ENCODE measurements at regions not wholly inside any gene's neighbourhood (a gene's known extent, or its start where the extent isn't known, plus 50 kb on each side); places are given as distances from the start of the nearest gene placed in this dataset.

GRCh38 chr12:126036348-126036747 is 971.1 kb downstream of the AACS start:
- Histone ChIP-seq H4K91ac (ENCODE audit: insufficient read length, low read depth, low read length) (no peak overlapping the region), H4K5ac (ENCODE audit: insufficient read length, low read depth, low read length) (no peak overlapping the region), H3K4me1 (ENCODE audit: insufficient read depth, low read length) (no peaks in the 10 kb centered on the region), H4K8ac (replicated peaks; ENCODE audit: insufficient read length, low read depth, low read length) (no peak overlapping the region), H2BK15ac (ENCODE audit: low read depth, low read length) (no peak overlapping the region), H2AFZ (ENCODE audit: low read length) (no peak overlapping the region), H2BK5ac (ENCODE audit: insufficient read length, low read length) (no peak overlapping the region), H3K9me3 (ENCODE audit: control insufficient read depth, low read depth, low read length) (no peaks in the 10 kb centered on the region), H3K27me3 (ENCODE audit: insufficient read depth, low read length) (no peaks in the 10 kb centered on the region), H3K23ac (ENCODE audit: insufficient read length, low read depth, low read length) (no peak overlapping the region), H3K79me1 (ENCODE audit: insufficient read depth, low read depth, low read length, poor library complexity, severe bottlenecking) (no peaks in the 10 kb centered on the region), H2AK5ac (ENCODE audit: insufficient read length, low read length) (no peak overlapping the region), H3K4ac (ENCODE audit: low read depth, low read length) (no peak overlapping the region), H3K56ac (ENCODE audit: insufficient read length, low read depth, low read length) (no peak overlapping the region), H3K14ac (ENCODE audit: insufficient read depth, low read length) (no peak overlapping the region), H2BK12ac (ENCODE audit: insufficient read length, low read depth, low read length) (no peak overlapping the region), H3K4me2 (ENCODE audit: insufficient read depth, insufficient read length, low read length) (no peak overlapping the region), H3T11ph (ENCODE audit: low read length) (no peak overlapping the region), H2BK20ac (ENCODE audit: low read depth, low read length, poor library complexity, severe bottlenecking) (no peak overlapping the region), H3K79me2 (ENCODE audit: insufficient read depth, low read length) (no peaks in the 10 kb centered on the region), H4K20me1 (ENCODE audit: control insufficient read depth, insufficient read depth, insufficient read length) (no peaks in the 10 kb centered on the region), H3K18ac (ENCODE audit: insufficient read length, low read depth, low read length) (no peak overlapping the region), H3K9ac (ENCODE audit: extremely low read depth, insufficient read length, low read length) (no peak overlapping the region), H3K23me2 (ENCODE audit: insufficient read length, low read depth, low read length, poor library complexity, severe bottlenecking) (no peaks in the 10 kb centered on the region), H3K27ac (ENCODE audit: insufficient read length, low read depth, low read length) (no peak overlapping the region), H2BK120ac (ENCODE audit: low read depth, low read length, poor library complexity, severe bottlenecking) (no peak overlapping the region)
- Mint-ChIP-seq H3K27ac (no peak overlapping the region), H3K4me3 (no peak overlapping the region), H3K4me1 (peaks cover 3 to 7% of the 10 kb centered on the region in 2 experiments; a peak in 1 of 4 replicates), H3K9me3 (peaks cover 21 to 22% of the 10 kb centered on the region in 2 experiments), H3K27me3 (ENCODE audit: low read depth) (no peaks in the 10 kb centered on the region; the same call in 1 of the 2 replicates), H3K36me3 (ENCODE audit: insufficient read depth in 1 of 3, low read depth in 3 of 3) (peaks cover 2 to 8% (median 6%) of the 10 kb centered on the region in 3 experiments; a peak in 3 of 7 replicates)
- TF ChIP-seq CTCF (conservative IDR thresholded peaks at IDR 0.05), result no peak
- DNase-seq, result no peak

Data from H9 (cell line).